Left lobe of liver (tissue), 2 donors: ENCODE measurements at regions not wholly inside any gene's neighbourhood (a gene's known extent, or its start where the extent isn't known, plus 50 kb on each side); places are given as distances from the start of the nearest gene placed in this dataset.
A peak's percentile ranks its signal among the peaks of the same experiment; 100 is the strongest.

Experiments used
- ATAC-seq: fragments of 200-7000 bp; cut with Tn5 transposase; one replicate; pipeline ENCODE4 v1.9.1; 2020; ENCODE audit warnings: mild to moderate bottlenecking, moderate library complexity
- DNase-seq: peaks from one replicate; pipeline ENCODE4 v3.0.0-alpha.2; 2020; ENCODE audit warnings: low spot score
- donor health status: DM: no; HTN: no; CAD: no; lungs with moderate emphysema.
- donor health status: DM: no; HTN: yes; CAD: no.

DNA sequence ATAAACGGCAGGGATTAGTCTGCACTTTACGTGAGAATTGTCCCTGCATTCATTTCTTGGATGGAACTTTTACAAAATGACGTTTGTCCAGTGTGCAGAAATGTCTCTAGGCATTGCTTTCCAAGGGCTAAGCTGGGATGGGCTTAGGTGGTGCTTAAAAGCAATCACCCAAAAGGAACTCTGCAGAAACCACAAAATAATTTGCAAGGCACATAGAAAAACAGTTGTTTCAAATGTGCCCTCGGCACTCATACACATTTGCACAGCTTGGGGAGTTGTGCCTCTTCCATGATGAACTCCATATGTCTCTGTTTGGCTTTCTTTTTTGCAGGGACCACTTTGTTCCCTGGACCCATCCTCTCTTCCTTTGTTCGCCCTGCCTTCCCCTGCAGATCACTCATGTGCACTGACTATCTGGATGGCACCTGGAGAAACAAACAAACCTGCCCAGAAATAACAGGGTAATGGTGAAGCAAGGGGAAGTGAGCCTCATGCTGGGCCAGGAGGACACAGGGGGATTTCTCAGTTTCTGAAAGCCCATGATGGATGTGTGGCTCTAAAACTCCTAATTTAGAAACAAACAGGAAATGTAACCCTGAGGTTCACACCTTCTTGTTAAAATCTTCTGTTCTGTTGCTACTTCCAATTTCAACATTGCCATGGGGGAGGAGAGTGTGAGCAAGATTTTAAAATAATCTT lies 150.2 kb downstream of the SNX19 start:
- ATAC-seq (no peak), DNase-seq (no peak)

DNA sequence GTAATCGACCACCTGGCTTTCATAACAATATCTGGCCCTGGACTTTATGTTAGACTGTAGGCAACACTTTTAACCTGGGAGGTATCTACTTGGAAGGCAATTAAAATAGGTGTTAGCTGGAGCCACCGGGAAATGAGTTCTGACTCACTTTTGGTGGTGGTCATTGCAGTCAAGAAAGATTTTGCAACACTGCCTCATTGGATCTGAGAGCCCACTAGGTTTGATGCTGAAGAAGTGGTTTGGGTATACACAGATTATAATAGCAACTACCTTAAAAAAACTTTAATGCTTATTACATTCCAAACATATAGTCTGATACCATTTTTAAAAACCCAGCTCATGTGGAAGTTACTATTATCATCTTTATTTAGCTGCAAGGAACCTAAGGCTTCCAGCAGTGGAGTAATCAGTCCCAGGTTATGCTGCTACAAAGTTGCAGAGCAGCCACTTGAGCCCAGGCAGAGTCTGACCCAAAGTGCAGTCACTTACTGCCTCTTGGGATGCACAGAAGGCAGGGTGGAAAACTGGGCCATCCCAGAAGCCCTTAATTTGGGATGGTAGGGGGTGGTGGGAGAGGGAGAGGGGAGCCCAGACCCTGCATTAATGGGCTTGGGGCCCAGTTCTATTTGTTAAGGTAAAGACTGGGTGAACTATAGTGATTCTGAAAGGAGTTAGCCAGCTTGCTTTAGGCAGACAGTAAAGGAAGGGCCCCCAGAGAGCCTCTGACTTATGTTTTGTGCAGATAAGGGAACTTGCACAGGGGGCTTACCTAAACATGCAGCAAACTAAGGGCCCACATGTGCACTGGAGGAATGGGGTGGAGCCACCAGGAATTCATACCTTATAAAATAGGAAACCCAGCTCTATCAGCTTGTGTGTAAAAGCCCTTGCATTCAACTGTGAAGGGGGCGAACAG lies 149.4 kb downstream of the SNX19 start:
- ATAC-seq (no peak), DNase-seq (no peak)

DNA sequence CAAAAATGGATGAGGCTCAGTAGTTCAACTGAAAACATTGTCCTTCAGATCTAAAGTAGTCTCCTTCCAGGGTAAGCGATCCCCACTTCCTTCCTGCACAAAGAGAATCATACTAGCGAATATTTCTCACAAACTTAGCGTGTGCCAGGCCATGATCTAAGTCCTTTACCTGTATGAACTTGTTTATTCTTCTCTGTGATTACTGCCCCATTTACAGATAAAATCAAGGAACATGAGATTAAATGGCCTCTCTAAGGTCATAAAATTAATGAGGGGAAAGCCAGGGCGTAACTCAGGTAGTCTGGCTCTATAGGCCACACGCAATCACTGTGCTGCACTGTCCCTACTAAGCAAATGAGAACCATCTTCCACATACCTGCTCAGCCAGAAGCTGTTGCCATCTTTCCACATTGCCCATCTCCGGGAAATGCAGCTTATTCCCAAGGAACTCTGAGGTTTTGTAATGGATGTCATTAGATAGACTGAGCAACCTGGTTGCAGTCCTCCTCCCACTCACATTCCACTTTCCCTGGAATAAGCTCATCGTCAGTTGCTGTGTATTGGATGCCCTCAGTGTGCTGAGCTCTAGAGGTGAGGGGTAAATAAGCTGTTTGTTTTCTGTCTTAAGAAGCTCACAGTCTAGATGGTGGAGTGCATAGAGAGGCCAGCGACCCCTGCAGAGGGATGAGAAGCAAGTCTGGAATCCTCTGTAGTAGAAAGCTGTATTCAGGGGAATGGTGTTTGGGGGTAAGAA lies 146.3 kb downstream of the SNX19 start:
- ATAC-seq: no peak

GRCh38 chr11:130771708-130772107 lies 144.6 kb downstream of the SNX19 start:
- ATAC-seq (no peak), DNase-seq (no peak)

More for the DNA sequence above, 146.3 kb downstream of the SNX19 start:
- no peak for DNase-seq

- ATAC-seq: peak; percentile 30
- no peak for DNase-seq
Measured at GRCh38 chr11:130772266-130773227, 143.7 kb downstream of the SNX19 start.

- no peak for DNase-seq
Measured at GRCh38 chr11:130773244-130773820, 142.9 kb downstream of the SNX19 start.

DNA sequence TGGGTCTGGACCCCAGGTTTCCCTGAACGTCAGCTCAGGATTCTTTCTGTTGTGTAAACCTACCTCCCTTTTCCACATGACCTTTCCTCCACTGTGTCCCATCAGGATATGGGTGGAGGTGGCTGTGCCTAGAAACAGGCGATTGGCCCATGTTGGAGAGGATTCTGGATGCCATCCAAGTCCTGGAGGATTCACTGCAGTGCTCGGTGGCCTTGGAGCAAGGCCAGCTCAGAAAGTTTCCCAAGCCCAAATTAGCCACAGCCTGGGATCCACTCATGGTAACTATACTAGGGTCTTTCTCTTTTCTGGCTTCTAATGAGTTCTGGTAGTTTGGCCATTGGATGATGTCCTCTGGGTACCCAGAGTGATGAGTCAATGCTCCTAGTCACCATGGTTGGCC lies 141.6 kb downstream of the SNX19 start:
- no peak for DNase-seq
- ATAC-seq: no peak

More at GRCh38 chr11:130773244-130773820, 142.9 kb downstream of the SNX19 start:
- no peak for ATAC-seq

DNA sequence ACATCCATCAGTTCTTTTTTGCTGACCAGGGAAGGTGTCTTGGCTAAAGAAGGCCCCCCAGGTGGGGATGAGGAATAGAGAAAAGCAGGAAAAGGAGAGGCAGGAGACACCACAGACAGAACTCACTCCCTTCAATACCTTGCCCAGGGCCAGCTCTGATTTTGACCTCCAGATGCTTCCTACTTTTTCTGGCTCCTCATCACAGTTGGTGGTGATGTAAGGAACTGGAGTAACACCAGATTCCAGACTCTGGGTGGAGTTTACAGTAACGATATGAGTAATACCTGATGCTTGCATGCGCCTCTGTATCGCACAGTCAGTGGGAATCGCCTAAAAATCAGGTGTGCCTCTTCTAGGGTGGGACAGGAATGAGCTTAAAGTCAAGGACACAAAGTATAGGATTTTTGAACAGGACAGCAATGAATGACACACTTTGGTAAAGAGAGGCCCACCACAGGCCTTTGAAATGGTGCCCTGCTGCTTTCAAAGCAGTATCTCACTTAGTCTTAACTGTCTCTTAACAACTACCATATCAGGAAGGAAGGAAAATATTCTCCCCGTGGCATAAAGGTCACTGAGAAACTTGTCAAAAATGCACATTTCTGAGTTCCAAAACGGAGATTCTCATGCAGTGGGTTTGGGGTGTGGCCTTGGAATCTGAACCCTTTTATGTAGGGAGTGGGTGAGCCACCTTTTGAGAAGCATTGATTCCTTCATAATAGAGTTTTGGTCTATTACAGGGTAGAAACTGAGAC lies 140.8 kb downstream of the SNX19 start:
- no peak for DNase-seq
- no peak for ATAC-seq

DNA sequence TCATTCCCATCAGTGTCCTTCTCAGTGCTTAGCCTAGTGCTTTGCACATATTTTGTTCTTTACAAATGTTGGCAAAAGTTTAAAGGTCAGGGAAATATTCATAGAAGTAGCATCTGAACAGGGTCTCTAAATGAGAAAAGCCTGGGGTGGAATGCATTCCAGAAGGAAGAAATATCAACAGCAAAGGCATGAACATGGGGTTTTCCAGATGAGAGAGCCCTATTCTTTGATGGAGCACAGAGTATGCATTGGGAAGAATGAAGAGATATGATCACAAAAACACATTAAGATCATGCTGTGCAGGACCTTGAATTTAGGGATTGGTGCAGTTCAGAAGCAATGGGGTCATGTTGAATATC lies 140.2 kb downstream of the SNX19 start:
- DNase-seq (no peak), ATAC-seq (no peak)

DNA sequence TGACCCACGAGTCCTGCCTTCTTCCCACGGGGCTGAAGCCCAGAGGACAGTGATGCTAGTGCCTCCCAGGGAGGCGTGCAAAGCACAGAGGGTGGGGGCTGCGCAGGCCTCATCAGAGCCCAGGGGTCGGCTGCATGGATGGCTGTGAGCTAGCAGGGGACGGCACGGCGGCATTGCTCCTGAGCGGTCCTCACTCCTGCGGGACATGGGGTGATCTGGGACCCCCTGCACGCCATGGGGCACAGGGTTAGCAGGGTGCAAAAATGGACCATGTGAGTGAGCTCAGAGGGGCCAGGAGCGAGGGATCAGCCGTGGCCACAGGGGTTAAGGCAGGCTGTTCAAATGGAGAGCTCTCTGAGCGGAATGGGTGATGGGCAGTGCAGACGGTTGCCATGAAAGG lies 138.3 kb downstream of the SNX19 start:
- DNase-seq: no peak
- ATAC-seq: no peak

DNA sequence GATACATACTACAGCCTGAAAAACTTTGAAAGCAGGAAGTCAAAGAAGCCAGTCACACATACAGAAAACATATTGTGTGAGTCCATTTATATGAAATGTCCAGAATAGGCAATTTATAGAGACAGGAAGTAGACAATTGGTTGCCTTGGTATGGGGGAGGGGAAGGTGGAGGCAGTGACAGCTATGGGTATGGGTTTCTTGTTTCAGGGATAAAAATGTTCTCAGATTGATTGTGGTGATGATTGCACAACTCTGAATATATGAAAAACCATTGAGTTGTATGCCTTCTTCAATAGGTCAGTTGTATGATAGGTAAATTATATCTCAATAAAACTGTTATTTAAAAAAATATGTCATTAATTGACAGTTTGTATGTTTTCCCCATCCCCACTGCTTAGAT lies 137.6 kb downstream of the SNX19 start:
- no peak for DNase-seq
- ATAC-seq: no peak

DNA sequence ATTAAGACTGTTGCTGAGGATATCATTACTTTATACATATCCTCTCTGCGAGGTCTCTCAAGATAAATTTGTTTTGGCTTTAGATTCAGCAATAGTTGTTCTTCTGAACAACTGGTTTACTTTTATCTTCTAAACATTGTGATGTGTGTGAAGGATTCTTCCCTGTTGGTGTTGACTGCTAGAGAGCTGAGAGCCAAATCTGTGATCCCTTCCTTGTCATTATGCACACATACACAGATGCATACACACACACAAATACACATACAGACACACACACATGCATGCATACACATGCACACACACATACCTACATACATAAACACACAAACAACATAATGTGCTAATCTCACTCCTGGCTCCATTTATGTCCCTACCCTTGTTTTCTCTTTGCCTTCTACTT lies 137.0 kb downstream of the SNX19 start:
- no peak for DNase-seq
- ATAC-seq: no peak

DNA sequence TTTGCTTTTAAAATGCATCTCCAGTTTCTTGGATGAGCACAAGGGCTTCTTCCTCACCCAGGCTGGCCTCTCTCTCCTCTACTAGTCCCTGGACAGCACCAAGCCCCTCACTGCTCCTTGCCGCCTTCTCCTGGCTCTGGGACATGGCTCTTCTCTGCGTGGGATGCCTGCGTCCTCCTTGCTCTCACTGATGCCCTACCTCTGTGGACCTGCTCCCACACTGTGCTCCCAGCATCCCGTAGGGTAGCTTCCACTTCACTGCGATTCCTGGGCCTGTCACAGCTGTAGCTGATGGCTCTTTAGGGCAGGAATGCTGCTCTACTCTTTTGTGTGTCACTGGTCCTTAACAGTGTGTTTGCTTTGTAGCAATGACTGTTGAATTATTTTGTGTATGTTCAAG lies 136.3 kb downstream of the SNX19 start:
- ATAC-seq (no peak), DNase-seq (no peak)

GRCh38 chr11:130780437-130780836 lies 135.8 kb downstream of the SNX19 start:
- no peak for ATAC-seq

DNA sequence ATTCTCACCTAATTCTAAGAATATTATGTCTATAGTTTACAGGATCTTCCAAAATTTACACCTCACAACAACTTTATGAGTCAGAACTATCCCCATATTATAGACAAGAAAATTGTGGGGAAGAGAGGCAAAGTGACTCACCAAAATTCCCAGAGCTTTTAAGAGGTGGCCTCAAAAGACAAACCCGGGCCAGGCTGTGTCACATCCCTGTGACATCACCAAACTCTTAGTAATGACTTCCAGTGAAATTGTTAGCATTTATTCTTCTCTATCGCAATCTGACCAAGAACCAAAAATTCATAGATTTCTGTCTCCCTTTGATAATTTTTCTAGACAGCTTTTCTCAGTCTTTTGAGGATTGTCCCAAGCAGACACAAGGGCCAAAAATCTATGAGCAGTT lies 134.3 kb downstream of the SNX19 start:
- no peak for ATAC-seq
- DNase-seq: no peak

More at GRCh38 chr11:130780437-130780836, 135.8 kb downstream of the SNX19 start:
- DNase-seq: no peak

- no peak for DNase-seq
- no peak for ATAC-seq
Measured at GRCh38 chr11:130782361-130783222, 133.7 kb downstream of the SNX19 start.

GRCh38 chr11:130783323-130783722 lies 133.0 kb downstream of the SNX19 start:
- no peak for ATAC-seq
- no peak for DNase-seq

DNA sequence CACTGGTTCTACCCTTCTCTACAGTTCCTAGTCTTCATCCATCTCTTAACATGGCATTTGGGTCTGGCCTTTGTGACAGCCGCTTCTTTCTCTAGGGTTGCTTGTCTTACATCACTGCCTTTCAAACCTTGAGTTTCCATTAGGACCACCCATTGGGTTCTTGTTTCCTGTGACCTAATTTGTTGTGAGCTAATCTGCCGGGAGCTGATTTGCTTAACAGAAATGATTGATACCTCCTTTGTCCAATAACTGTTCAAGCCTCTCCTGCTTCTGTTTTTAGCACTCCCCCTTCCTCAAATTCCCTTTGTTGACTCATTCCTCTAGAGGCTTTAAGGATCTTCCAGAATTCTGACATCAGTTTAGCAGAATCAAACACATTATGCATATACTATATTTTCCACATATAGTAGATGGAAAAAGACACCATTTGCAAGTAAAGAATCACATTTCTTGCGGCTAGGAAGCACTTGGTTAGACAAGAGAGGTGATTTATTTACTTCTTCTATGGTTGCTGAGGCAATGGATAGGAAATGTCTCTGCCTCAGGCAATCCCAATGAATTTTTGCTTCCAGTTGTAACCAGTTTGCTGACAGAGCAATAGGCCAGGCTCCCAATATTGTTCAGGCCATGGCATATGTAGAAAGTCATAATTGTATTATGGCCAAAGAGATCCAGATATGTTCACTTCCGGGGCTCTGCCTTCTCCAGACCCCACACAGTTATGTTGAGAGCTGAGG lies 130.7 kb downstream of the SNX19 start:
- ATAC-seq (no peak), DNase-seq (no peak)
